ENCODE measurements at regions not wholly inside any gene's neighbourhood (a gene's known extent, or its start where the extent isn't known, plus 50 kb on each side); places are given as distances from the start of the nearest gene placed in this dataset.
"Not testable (repeated sequence)": the region's sequence is repeated elsewhere in the genome, so short reads cannot be mapped to it uniquely, and the experiment has no call there.

- intact Hi-C loops (cut with DNase I), result no loop called here
- Histone ChIP-seq H3K27me3 (no peaks in the 10 kb centered on the region), H3K27ac (replicated peaks in 1 of 4) (peak overlapping the region in 2 of 4 donors; percentile 9 to 11), H3K9me3 (no peaks in the 10 kb centered on the region), H3K4me3 (no peak overlapping the region), H3K4me1 (peaks cover 0 to 28% (median 21%) of the 10 kb centered on the region in 4 donors), H3K36me3 (no peaks in the 10 kb centered on the region)
- WGBS, result 63% methylated on average over 14 of the region's 14 CpGs
- TF ChIP-seq POLR2AphosphoS5 (IDR thresholded peaks at IDR 0.05), result peak in 1 of 2 donors; percentile 8
- TF ChIP-seq, protein P1, sequence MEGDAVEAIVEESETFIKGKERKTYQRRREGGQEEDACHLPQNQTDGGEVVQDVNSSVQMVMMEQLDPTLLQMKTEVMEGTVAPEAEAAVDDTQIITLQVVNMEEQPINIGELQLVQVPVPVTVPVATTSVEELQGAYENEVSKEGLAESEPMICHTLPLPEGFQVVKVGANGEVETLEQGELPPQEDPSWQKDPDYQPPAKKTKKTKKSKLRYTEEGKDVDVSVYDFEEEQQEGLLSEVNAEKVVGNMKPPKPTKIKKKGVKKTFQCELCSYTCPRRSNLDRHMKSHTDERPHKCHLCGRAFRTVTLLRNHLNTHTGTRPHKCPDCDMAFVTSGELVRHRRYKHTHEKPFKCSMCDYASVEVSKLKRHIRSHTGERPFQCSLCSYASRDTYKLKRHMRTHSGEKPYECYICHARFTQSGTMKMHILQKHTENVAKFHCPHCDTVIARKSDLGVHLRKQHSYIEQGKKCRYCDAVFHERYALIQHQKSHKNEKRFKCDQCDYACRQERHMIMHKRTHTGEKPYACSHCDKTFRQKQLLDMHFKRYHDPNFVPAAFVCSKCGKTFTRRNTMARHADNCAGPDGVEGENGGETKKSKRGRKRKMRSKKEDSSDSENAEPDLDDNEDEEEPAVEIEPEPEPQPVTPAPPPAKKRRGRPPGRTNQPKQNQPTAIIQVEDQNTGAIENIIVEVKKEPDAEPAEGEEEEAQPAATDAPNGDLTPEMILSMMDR (IDR thresholded peaks at IDR 0.05), result no peak
- DNase-seq (ENCODE audit: extremely low spot score), result no peak
Measured at GRCh38 chr16:79839466-79840341, 239.2 kb upstream of the MAF start.

DNA sequence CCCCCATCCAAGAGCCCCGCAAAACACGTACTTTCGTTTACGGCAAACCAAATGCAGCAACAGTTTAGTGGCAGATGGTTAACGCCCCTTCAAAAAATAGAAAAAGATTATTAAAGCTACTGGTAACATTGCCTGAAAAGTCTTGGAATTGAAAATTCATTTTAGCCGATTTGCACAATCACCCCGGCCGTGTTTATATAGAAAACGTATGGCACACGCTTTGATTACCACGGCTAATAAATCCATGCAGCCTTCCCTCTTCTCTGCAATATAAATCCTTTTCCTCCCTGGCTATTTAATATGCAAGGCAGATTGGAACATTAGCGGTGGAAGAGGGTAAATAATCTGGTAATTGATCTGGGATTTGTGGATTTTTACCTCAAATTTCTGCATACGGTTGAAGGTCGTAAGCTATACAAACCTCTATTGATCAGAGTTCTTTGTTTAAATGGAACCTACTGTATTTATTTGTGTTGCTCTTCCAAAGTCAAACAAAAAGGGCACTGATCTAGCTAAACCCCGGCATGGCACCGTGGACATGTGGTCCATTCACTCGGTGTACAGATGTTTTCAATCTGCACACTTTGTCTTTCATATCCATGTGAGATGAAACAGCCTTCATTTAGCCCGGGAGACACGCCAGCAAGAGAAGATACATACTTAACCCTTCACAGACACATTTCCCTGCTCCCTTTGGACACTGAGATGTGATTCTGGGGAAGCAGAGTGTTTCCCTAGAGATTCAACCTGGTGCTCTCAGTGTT lies 238.1 kb upstream of the MAF start:
- Histone ChIP-seq H3K36me3 (no peaks in the 10 kb centered on the region), H3K27ac (replicated peaks in 1 of 4) (peak overlapping the region in 1 of 4 donors; percentile 9), H3K27me3 (no peaks in the 10 kb centered on the region), H3K4me1 (peaks cover 0 to 28% (median 21%) of the 10 kb centered on the region in 4 donors), H3K4me3 (no peak overlapping the region), H3K9me3 (no peaks in the 10 kb centered on the region)
- 62% methylated on average over 19 of the region's 19 CpGs for WGBS
- DNase-seq (ENCODE audit: extremely low spot score), result no peak
- intact Hi-C loops (cut with DNase I), result no loop called here
- TF ChIP-seq EP300 (IDR thresholded peaks at IDR 0.05) (no peak), POLR2AphosphoS5 (IDR thresholded peaks at IDR 0.05) (peak in 1 of 2 donors; percentile 41)

DNA sequence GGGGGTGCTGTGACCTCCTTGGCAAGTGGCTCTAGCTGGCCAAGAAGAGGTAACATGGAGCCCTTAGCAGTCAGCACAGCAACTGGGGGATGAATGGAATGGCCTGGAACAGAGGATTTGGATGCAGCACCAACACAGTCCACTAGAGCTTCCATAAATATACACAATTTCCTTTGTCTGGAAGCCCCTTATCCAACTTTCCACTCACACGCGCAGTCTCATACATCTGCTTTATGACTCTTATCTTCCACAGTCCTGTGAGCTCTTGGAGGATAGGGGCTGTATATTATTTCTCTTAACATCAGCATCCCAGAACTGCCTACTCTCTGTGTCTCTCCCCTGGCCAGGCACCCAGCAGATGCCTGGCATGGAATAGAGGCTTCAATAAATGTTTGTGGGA lies 235.6 kb upstream of the MAF start:
- no peak for DNase-seq (ENCODE audit: extremely low spot score)
- TF ChIP-seq POLR2AphosphoS5 (IDR thresholded peaks at IDR 0.05), result no peak
- no peak for TF ChIP-seq EP300 (IDR thresholded peaks at IDR 0.05)
- TF ChIP-seq, protein P1 (IDR thresholded peaks at IDR 0.05), result no peak
- no peak for TF ChIP-seq POLR2A (IDR thresholded peaks at IDR 0.05; ENCODE audit: low read depth)
- 98% methylated on average over 2 of the region's 2 CpGs for WGBS
- H3K36me3 ChIP-seq, result no peaks in the 10 kb centered on the region
- H3K9me3 ChIP-seq, result no peaks in the 10 kb centered on the region
- H3K4me3 ChIP-seq, result no peak overlapping the region
- no peaks in the 10 kb centered on the region for H3K27me3 ChIP-seq
- peaks cover 0 to 28% (median 21%) of the 10 kb centered on the region in 4 donors for H3K4me1 ChIP-seq
- H3K27ac ChIP-seq (replicated peaks in 1 of 4), result peak overlapping the region in 1 of 4 donors; percentile 57
- intact Hi-C loops (cut with DNase I), result no loop called here

DNA sequence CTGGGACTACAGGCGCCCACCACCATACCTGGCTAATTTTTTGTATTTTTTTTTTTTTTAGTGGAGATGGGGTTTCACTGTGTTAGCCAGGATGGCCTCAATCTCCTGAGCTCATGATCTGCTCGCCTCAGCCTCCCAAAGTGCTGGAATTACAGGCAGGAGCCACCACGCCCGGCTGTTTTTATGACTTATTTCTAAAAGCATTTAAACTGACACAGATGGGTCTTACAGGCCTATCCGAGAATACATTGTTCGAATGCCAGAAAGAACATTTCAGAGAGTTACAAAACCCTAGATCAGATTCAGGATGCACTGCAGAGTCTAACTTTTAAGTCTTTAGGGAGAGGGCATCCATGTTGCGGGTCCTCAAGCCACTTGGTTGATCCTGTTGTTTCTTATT lies 234.7 kb upstream of the MAF start:
- H3K27me3 ChIP-seq, result no peaks in the 10 kb centered on the region
- intact Hi-C loops (cut with DNase I), result no loop called here
- TF ChIP-seq POLR2AphosphoS5 (IDR thresholded peaks at IDR 0.05) (no peak), POLR2A (IDR thresholded peaks at IDR 0.05; ENCODE audit: low read depth) (no peak), EP300 (IDR thresholded peaks at IDR 0.05) (no peak)
- TF ChIP-seq, protein P1 (IDR thresholded peaks at IDR 0.05), result no peak
- DNase-seq (ENCODE audit: extremely low spot score), result no peak
- 78% methylated on average over 7 of the region's 7 CpGs for WGBS
- no peaks in the 10 kb centered on the region for H3K9me3 ChIP-seq
- H3K4me3 ChIP-seq, result no peak overlapping the region
- H3K27ac ChIP-seq (replicated peaks in 1 of 4), result no peak overlapping the region
- H3K4me1 ChIP-seq, result peaks cover 0 to 24% (median 16%) of the 10 kb centered on the region in 4 donors
- no peaks in the 10 kb centered on the region for H3K36me3 ChIP-seq

- TF ChIP-seq POLR2A (IDR thresholded peaks at IDR 0.05; ENCODE audit: low read depth), result no peak
- TF ChIP-seq EP300 (IDR thresholded peaks at IDR 0.05), result no peak
- TF ChIP-seq, protein P1 (IDR thresholded peaks at IDR 0.05), result no peak
- no peak for TF ChIP-seq POLR2AphosphoS5 (IDR thresholded peaks at IDR 0.05)
- H3K27me3 ChIP-seq, result no peaks in the 10 kb centered on the region
- intact Hi-C loops (cut with DNase I), result no loop called here
- H3K4me1 ChIP-seq, result peaks cover 0 to 19% (median 12%) of the 10 kb centered on the region in 4 donors
- no peaks in the 10 kb centered on the region for H3K9me3 ChIP-seq
- no peaks in the 10 kb centered on the region for H3K36me3 ChIP-seq
- H3K4me3 ChIP-seq, result no peak overlapping the region
- no peak for DNase-seq (ENCODE audit: extremely low spot score)
- 86% methylated on average over 4 of the region's 4 CpGs for WGBS
- H3K27ac ChIP-seq (replicated peaks in 1 of 4), result no peak overlapping the region
Measured at GRCh38 chr16:79834720-79835119, 234.2 kb upstream of the MAF start.

- intact Hi-C loops (cut with DNase I); H3K36me3 ChIP-seq; DNase-seq (ENCODE audit: extremely low spot score); H3K9me3 ChIP-seq; H3K4me3 ChIP-seq; H3K27me3 ChIP-seq; H3K27ac ChIP-seq (replicated peaks in 1 of 4): not testable (repeated sequence)
- peaks cover 0 to 12% (median 4%) of the 10 kb centered on the region in 4 donors for H3K4me1 ChIP-seq
Measured at GRCh38 chr16:79834003-79834402, 233.5 kb upstream of the MAF start.

Measured in esophagus muscularis mucosa (tissue), 4 donors.